GM04504 (cell line): ENCODE measurements at regions not wholly inside any gene's neighbourhood (a gene's known extent, or its start where the extent isn't known, plus 50 kb on each side); places are given as distances from the start of the nearest gene placed in this dataset.
A peak's percentile ranks its signal among the peaks of the same experiment; 100 is the strongest.
"Not testable (repeated sequence)": the region's sequence is repeated elsewhere in the genome, so short reads cannot be mapped to it uniquely, and the experiment has no call there.

ENCODE experiments used
- DNase-seq: peaks from one replicate; pipeline ENCODE4 v3.0.0-alpha.2; 2012; ENCODE audit warnings: low read depth

DNA sequence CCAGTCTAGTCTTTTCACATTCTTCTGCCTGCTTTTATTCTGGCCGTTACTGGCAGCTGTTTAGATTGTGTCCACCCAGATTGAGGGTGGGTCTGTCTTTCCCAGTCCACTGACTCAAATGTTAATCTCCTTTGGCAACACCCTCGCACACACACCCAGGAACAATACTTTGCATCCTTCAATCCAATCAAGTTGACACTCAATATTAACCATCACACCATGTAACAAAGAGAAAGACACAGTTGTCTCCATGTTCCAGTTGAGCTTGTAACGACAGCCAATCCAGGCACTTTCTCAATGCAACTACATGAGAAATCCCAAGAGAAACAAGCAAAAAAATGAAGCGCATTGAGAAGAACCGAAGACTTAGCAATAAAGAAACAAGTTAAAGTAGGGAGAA is 877.7 kb downstream of the LTN1 start:
- not testable (repeated sequence) for DNase-seq

DNA sequence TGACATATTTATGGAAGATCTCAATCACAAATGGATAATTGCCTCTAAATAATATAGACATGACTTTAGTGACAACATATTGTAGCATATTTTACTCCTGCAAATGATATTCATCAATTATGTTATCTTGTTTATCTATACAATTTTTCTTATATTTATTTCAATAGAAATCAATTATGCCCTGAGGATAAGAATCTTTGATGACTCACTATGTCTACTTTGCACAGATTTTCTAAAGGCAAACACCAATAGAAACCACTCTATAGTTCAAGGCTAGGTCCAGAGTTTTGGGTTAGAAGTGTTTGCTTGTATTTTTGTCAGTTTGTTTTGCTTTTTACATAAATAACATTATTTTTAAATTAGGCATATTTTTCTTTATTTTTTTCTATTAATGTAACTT is 879.0 kb downstream of the LTN1 start:
- DNase-seq, result no peak

GRCh38 chr21:28112511-28112910 is 880.2 kb downstream of the LTN1 start:
- DNase-seq, result no peak

GRCh38 chr21:28111151-28111619 is 881.5 kb downstream of the LTN1 start:
- DNase-seq, result peak; percentile 92

DNA sequence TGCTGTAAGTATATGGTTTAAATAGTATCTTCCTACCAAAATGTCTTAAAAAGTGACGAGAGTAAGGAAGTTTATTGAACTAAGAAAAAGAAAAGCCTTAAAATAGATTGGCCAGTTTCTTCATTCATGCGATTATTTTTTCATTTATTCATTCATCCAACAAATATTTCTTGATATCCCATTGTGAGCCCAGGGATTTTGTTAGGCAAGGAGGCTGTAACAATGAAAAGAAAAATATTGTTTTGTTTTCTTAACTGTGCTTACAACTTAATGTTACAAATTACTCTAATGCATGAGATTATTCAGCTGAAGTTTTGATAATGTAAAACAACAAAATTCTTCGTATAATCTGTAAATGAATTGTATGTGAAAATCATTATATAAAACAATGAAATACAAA is 882.0 kb downstream of the LTN1 start:
- DNase-seq, result no peak

DNA sequence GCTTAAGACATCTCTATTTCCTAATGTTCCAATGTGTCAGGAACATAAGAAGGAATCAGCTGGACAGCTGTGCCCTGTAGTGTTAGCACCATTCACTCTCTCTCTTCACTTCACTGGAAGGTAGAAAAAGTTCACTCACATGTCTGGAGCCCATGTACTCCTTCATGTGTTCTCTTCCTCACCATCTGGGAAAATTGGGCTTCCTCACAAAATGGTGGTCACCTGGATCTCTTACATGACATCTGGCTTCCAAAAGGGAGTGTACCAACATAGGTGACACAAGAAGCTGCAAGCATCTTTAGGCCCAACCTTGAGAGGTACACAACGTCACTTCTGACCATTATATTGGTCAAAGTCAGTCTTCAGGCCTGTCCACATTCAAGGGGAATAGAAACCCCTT is 882.6 kb downstream of the LTN1 start:
- no peak for DNase-seq

DNA sequence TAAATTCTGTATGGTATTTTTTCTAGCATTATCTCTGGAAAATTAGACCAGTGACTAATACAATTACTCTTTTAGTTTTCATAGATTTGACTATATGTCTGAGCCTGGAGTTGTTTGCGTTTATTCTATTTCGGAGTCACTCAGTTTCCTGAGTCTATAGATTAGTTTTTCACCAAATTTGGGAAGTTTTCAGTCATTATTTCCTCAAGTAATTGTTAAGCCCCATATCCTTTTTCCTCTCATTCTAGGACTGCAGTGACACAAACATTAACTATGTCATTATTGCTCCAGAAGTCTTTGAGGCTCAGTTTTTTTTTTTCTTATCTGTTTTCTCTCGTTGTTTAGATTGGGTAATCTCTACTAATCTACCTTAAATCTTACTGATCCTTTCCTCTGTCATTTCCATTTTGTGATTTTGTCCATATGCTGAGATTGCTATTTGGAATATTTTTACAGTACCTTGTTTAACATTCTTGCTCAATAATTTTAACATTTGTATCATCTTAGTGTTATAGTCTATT is 886.2 kb downstream of the LTN1 start:
- no peak for DNase-seq

- DNase-seq, result no peak
Measured at GRCh38 chr21:28104346-28104745, 888.3 kb downstream of the LTN1 start.

DNA sequence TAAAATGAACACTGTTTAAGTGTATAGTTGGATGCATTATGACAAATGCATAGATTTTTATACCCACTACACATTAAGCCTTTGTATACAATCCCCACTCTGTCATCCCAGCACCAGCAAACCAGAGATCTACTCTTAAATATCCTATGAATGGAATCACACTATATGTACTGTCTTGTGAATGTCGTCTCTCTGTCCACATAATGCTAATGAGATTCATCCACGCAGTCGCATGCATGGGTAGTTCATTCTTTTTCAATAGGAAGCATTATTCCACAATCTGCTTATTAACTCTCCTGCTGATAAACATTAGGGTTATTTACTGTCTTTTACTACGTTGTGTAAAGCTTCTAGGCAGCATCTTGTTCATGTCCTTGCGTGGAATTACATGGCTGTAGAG is 892.3 kb downstream of the LTN1 start:
- DNase-seq, result no peak

DNA sequence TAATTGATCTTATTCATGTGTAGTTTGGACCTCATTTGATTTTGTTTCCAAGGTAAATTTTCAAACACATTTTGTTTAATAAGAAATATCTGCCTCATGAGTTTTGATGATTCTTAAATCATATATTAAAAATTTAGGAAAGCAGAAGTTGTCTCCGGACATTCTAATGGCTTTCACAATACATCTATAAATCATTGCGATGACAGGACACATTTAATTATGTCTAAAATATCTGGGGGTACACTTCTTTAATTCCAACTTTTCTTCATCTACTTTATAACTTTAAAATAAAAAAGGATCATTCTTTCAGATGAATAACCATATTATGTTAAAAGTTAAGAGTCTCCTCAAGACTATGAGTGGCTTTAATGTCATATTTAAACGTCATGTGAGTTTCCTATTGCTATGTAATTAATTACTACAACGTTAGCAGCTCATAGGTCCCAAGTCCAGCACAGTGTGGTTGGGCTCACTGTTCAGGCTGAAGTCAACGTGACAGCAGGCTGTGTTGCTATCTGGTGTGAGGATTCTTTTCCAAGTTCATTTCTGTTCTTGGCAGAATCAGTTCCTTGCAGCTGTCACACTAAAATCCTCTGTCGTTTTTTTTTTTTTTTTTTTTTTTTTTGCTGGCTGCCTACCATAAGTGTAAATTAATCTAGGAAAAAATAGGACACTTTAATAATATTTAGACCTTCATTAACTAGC is 893.5 kb downstream of the LTN1 start:
- DNase-seq, result no peak

GRCh38 chr21:28091466-28091865 is 901.2 kb downstream of the LTN1 start:
- no peak for DNase-seq

DNA sequence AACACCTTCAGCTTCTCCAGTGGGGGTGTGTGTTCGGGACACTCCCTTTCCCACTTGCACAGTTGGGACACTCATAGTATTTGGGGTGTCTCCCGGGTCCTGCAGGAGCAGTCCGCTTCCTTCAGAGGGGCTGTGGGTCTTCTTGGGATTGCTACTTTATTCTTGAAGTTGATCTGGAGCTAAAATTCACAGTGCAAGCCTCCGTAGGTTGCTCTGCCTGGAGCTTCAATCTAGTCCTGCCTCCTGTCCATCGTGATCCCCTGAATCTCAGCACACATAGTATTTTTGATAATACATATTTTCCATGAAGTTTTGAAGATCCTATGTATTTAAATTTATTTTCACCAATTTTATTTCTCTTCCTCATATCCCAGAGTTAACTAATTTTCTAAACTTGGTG is 902.1 kb downstream of the LTN1 start:
- no peak for DNase-seq

DNA sequence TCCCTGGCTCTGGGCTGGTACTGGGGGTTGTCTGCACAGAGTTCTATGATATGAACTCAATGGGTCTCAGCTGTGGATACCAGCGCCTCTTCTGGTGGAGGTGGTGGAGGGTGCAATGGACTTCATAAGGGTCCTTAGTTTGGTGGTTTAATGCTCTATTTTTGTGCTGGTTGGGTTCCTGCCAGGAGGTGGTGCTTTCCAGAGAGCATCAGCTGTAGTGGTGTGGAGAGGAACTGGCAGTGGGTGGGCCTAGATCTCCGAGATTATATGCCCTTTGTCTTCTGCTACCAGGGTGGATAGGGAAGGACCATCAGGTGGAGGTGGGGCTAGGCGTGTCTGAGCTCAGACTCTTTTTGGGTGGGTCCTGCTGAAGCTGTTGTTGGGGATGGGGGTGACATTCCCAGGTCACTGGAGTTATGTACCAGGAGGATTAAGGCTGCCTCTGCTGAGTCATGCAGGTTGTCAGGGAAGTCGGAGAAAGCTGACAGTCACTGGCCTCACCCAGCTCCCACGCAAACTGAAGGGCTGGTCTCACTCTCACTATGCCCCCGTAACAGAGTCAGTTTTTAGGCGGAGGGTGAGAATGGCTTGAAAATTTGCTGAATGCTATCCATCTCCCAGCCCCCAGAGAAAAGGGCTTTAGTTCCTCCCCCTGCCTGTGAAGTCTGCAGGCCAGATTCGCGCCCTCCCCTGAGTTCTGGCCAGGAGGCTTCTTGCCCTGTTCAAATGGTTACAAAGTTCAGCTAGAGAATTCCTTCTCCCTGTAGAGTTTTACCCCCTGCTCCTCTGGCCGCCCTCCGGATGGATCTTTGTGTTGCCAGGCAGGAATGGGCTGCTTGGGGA is 902.9 kb downstream of the LTN1 start:
- no peak for DNase-seq

- no peak for DNase-seq
Measured at GRCh38 chr21:28086861-28087581, 905.7 kb downstream of the LTN1 start.

DNA sequence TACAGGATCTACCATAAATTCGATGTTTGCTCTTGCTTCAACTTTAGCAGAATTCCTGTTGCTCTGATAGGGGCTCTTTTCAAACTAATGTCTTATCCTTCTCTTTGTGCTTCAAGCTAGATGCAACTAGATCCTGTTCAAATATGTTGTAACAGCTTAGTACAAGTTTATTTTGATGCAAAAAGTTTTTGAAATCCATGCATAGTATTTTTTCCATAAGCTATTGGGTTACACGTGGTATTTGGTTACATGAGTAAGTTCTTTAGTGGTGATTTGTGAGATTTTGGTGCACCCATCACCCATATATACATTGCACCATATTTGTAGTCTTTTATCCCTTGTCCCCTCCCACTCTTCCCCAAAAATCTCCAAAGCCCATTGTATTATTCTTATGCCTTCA is 907.7 kb downstream of the LTN1 start:
- no peak for DNase-seq

GRCh38 chr21:28083350-28083749 is 909.3 kb downstream of the LTN1 start:
- no peak for DNase-seq

- DNase-seq, result no peak
Measured at GRCh38 chr21:28078126-28078525, 914.6 kb downstream of the LTN1 start.

DNA sequence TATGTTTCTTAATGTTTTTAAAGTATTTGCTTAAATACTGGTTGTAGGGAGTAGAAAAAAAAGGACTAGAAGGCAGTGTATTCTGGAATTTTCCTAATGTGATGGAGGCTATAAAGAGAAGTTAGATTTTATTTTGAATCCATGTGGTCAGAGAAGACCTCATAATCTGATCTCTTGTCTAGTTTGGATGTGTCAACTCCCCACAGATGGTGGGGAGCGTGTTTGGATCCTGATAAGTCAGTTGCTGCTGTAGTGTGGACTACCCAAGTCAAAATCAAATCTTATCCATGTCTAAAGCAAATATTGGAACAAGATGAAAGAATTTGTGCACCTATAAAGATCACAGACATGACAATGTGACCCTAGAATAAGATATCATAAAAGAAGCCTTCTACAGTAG is 918.0 kb downstream of the LTN1 start:
- DNase-seq, result no peak

GRCh38 chr21:28072601-28073000 is 920.1 kb downstream of the LTN1 start:
- no peak for DNase-seq

- DNase-seq, result peak; percentile 15
Measured at GRCh38 chr21:28069450-28069923, 923.2 kb downstream of the LTN1 start.

- no peak for DNase-seq
Measured at GRCh38 chr21:28068455-28069358, 924.0 kb downstream of the LTN1 start.
